Effector memory CD8-positive, alpha-beta T cell (primary cell): ENCODE measurements at regions not wholly inside any gene's neighbourhood (a gene's known extent, or its start where the extent isn't known, plus 50 kb on each side); places are given as distances from the start of the nearest gene placed in this dataset.

Experiments
- ATAC-seq: fragments of 150-1000 bp; cut with Tn5 transposase; replicated peaks from 2 replicates; pipeline ENCODE4 v1.10.0; 2021; ENCODE audit warnings: mild to moderate bottlenecking, moderate library complexity
- DNase-seq, 3 experiments: peaks; one replicate each; pipeline ENCODE4 v3.0.0; 2021
- H3K27ac Mint-ChIP-seq, 2 donors: one replicate each; pipeline ENCODE4 v1.8.0; 2022; ENCODE audit warnings: mild to moderate bottlenecking in 2 of 2, mixed read lengths in 2 of 2, moderate library complexity in 2 of 2
- H3K27me3 Mint-ChIP-seq, 2 donors: one replicate each; pipeline ENCODE4 v1.8.0; 2022; ENCODE audit warnings: mixed read lengths in 2 of 2
- H3K36me3 Mint-ChIP-seq: one replicate; pipeline ENCODE4 v1.8.0; 2022; ENCODE audit warnings: mild to moderate bottlenecking, moderate library complexity, mixed read lengths; ENCODE audit not compliant: insufficient read depth
- H3K4me1 Mint-ChIP-seq, 2 donors: one replicate each; pipeline ENCODE4 v1.8.0; 2022; ENCODE audit warnings: low read depth in 2 of 2, mixed read lengths in 2 of 2
- H3K4me3 Mint-ChIP-seq, 2 donors: one replicate each; pipeline ENCODE4 v1.8.0; 2022; ENCODE audit warnings: mild to moderate bottlenecking in 2 of 2, mixed read lengths in 2 of 2, moderate library complexity in 2 of 2
- H3K9me3 Mint-ChIP-seq, 2 donors: one replicate each; pipeline ENCODE4 v1.8.0; 2022; ENCODE audit warnings: mixed read lengths in 2 of 2

DNA sequence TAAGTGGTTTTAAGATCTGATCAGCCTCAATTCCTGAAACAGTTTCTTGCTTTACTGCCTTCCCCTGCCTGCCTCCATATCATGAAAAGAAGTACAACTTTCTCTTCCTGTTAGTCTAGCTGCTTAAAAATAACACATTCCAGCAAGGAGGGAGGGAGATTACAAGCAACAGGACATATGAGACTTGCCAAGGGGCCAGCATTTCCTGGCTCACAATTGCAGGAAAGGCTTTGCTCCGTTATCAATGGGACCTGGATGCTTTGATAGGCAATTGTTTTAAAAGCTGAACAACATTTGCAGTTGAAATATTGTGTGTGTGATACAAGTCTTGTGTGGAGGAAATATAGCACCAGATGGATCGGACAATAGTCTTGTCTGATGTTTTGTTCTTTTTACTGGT is 425.0 kb downstream of the FAT4 start:
- DNase-seq (no peak), ATAC-seq (no peak)
- H3K4me3 Mint-ChIP-seq = no peak overlapping the region
- H3K9me3 Mint-ChIP-seq = no peaks in the 10 kb centered on the region
- H3K27ac Mint-ChIP-seq = no peak overlapping the region
- H3K4me1 Mint-ChIP-seq = no peaks in the 10 kb centered on the region
- H3K27me3 Mint-ChIP-seq = no peaks in the 10 kb centered on the region
- H3K36me3 Mint-ChIP-seq = no peaks in the 10 kb centered on the region

DNA sequence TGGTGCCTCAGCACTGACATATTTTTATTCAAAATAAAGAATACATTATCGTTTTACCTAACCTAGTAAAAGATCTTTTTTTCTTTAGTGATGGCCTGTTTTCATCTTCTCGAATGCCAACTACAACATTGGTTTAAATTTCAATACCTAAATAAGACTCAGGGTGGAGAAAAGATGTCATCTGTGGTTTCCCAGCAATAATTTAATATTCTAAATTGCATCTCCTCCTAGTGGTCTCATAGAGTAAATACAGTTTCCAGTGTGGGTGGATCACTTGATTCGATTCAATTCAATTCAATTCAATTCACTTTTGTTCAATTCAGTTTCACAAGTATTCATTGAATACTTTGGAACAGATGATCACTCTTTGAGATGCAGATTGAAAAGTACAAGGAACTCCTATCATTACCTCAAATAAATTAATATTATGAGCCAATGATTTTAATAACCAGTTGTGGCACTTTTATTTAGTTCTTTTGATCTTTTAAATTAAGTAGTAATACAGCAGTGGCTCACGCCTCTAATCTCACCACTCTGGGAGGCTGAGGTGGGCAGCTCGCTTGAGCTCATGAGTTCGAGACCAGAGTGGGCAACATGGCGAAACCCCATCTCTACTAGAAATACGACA is 427.2 kb downstream of the FAT4 start:
- H3K4me1 Mint-ChIP-seq = no peaks in the 10 kb centered on the region
- no peaks in the 10 kb centered on the region for H3K27me3 Mint-ChIP-seq
- ATAC-seq = no peak
- no peak for DNase-seq
- no peak overlapping the region for H3K4me3 Mint-ChIP-seq
- peaks cover 0 to 2% of the 10 kb centered on the region in 2 donors for H3K9me3 Mint-ChIP-seq
- no peak overlapping the region for H3K27ac Mint-ChIP-seq
- H3K36me3 Mint-ChIP-seq = no peaks in the 10 kb centered on the region

DNA sequence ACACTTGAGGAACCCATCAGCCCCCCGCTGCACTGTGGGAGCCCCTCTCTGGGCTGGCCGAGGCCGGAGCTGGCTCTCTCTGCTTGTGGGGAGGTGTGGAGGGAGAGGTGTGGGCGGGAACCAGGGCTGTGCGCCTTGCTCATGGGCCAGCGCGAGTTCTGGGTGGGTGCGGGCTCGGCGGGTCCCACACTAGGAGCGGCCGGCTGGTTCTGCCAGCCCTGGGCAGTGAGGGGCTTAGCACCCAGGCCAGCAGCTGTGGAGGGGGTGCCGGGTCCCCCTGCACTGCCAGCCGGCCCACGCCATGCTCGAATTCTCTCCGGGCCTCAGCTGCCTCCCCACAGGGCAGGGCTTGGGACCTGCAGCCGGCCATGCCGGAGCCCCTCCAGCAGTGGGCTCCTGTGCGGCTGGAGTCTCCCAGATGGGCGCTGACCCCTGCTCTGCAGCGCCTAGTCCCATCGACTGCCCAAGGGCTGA is 430.2 kb downstream of the FAT4 start:
- no peaks in the 10 kb centered on the region for H3K27me3 Mint-ChIP-seq
- peaks cover 4 to 9% of the 10 kb centered on the region in 2 donors for H3K9me3 Mint-ChIP-seq
- ATAC-seq (no peak), DNase-seq (no peak)
- no peak overlapping the region for H3K27ac Mint-ChIP-seq
- no peaks in the 10 kb centered on the region for H3K4me1 Mint-ChIP-seq
- H3K4me3 Mint-ChIP-seq = no peak overlapping the region
- H3K36me3 Mint-ChIP-seq = no peaks in the 10 kb centered on the region

DNA sequence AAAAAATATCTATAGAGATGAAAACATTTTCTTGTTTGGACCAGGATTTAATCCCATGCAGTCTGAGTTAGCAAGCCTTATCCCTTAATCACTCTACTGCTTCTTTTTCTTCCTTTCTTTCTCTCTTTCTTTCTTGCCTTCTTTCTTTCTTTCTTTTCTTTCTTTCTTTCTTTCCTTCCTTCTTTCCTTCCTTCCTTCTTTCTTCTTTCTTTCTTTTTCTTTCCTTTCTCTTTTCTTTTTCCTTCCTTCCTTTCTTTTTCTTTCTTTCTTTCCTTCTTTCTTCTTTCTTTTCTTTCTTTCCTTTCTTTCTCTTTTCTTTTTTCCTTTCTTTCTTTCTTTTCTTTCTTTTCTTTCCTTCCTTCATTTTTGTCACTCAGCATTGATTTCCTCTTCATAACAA is 434.6 kb downstream of the FAT4 start:
- H3K27me3 Mint-ChIP-seq = no peaks in the 10 kb centered on the region
- ATAC-seq = no peak
- no peak overlapping the region for H3K27ac Mint-ChIP-seq
- peaks cover 10 to 16% of the 10 kb centered on the region in 2 donors for H3K9me3 Mint-ChIP-seq
- H3K4me3 Mint-ChIP-seq = no peak overlapping the region
- H3K4me1 Mint-ChIP-seq = no peaks in the 10 kb centered on the region
- H3K36me3 Mint-ChIP-seq = no peaks in the 10 kb centered on the region
- no peak for DNase-seq

DNA sequence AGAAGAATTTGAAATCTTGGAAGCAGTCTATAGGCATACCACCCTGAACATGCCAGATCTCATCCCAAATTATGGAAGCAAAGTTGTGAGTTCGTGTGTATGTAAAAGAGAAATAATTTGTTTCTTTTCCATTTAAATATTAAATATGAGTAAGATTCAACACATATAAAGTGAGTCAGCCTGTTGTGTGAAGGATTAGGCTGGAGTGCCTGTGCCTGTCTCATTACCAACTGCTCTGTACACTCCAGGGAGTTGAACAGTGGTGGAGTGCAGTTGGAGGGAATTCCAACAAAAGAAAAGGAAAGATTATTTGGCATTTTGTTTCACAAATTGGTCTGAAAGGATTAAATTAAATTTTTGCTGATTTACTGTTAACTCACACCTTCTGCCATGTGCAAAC is 435.6 kb downstream of the FAT4 start:
- DNase-seq (no peak), ATAC-seq (no peak)
- no peak overlapping the region for H3K27ac Mint-ChIP-seq
- H3K4me3 Mint-ChIP-seq = no peak overlapping the region
- no peaks in the 10 kb centered on the region for H3K4me1 Mint-ChIP-seq
- no peaks in the 10 kb centered on the region for H3K27me3 Mint-ChIP-seq
- peaks cover 10 to 16% of the 10 kb centered on the region in 2 donors for H3K9me3 Mint-ChIP-seq
- no peaks in the 10 kb centered on the region for H3K36me3 Mint-ChIP-seq

DNA sequence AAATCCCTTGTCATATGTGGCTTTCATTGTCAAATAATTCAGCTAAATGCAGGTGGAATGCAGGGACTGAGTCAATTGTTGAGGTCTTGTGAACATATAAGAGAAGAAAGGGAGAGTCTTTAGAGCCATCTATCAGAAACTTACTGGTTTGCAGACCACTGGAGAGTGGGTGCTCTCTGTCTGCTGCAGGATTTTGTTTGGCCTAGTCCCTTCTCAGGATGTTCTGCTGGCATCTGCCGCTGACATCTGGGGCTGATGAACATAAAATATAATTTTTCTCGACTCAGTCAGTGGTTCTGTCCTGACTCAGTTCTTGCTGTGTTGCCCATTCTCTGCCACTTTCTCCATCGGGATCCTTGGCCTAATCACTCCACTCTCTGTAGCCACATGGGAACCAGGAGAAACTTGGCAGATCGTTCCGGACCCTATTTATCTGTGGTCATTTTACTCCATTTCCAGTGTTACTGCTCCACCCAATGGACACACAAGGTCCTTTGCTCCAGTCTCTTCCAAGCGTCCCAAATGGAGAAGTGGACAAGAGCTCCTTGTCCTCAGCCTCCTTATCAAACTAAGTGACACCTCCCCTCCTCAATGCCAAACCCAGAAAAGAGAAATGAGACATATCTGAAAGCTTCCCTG is 436.2 kb downstream of the FAT4 start:
- Mint-ChIP-seq H3K9me3 (peaks cover 9 to 16% of the 10 kb centered on the region in 2 donors), H3K4me1 (no peaks in the 10 kb centered on the region), H3K36me3 (no peaks in the 10 kb centered on the region), H3K27ac (no peak overlapping the region), H3K4me3 (no peak overlapping the region), H3K27me3 (no peaks in the 10 kb centered on the region)
- no peak for ATAC-seq
- no peak for DNase-seq

DNA sequence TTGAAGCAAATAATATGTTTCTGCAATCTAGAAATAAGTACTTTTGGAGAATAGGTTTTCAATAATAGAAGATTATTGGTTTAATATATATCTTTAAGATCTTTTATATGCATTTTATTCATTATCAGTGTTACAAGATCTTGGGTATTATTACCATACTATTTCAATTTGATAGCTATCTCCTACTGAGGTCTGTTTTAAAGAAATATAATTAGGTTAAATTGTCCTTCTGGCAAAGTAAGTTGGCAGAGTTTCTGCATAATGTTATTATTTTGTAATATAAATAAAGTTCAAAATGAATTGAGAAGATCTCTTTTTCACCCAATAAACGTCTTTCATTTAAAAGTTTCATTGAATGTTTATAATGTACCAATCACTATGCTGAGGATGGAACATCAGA is 443.7 kb downstream of the FAT4 start:
- ATAC-seq (no peak), DNase-seq (no peak)
- Mint-ChIP-seq H3K9me3 (peaks cover 0 to 2% of the 10 kb centered on the region in 2 donors), H3K4me1 (no peaks in the 10 kb centered on the region), H3K27ac (no peak overlapping the region), H3K4me3 (no peak overlapping the region), H3K27me3 (no peaks in the 10 kb centered on the region), H3K36me3 (no peaks in the 10 kb centered on the region)

DNA sequence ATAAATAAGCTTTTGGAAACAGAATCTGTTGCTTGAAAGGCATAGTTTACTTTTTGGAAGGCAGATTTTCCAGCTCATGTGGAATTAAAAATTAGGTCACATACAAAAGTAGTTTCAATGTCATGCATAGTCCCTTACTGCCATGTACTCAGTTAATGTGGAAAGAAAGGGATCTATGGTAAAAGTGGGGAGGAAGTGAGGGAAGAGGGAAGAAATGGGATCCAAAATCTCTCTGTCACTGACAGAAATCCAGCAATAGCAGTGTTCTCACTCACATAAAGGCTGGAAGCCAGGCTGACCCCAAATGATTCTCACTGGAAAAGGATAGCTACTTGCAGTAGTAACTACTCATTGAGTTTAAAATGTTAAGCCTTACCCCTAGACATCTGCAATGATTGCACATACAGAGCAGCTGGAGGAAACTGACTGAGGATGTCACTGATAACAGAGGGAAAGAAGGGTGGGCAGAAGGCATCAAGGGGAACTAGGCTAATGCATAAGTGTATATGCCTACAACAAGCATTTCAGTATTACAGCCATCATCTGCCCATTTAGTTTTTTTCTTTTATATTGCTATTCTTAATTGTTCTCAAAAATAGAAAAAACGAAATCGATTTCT is 445.6 kb downstream of the FAT4 start:
- ATAC-seq = no peak
- no peak for DNase-seq
- H3K36me3 Mint-ChIP-seq = no peaks in the 10 kb centered on the region
- H3K4me1 Mint-ChIP-seq = no peaks in the 10 kb centered on the region
- H3K27me3 Mint-ChIP-seq = no peaks in the 10 kb centered on the region
- peaks cover 0 to 2% of the 10 kb centered on the region in 2 donors for H3K9me3 Mint-ChIP-seq
- H3K27ac Mint-ChIP-seq = no peak overlapping the region
- H3K4me3 Mint-ChIP-seq = no peak overlapping the region

DNA sequence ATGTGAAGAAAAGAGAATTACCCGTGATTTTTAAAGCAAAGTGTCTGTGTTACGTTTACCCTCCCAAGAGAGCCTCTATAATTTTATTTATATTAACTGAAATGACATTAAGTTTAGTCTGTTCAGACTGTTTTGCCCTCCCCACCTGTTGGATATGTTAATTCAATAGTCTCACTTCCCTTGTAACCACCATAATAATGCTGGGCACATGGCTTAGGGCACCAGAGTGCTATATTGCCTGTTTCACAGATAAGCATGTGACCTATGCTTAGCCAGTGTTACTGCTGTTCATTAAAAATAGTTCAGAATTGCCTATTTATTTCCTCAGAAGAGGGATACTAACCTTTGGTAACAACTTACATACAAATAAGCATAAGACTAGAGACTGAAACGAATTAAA is 446.2 kb downstream of the FAT4 start:
- Mint-ChIP-seq H3K9me3 (peaks cover 0 to 2% of the 10 kb centered on the region in 2 donors), H3K27me3 (no peaks in the 10 kb centered on the region), H3K36me3 (no peaks in the 10 kb centered on the region), H3K27ac (no peak overlapping the region), H3K4me3 (no peak overlapping the region), H3K4me1 (no peaks in the 10 kb centered on the region)
- DNase-seq (no peak), ATAC-seq (no peak)

DNA sequence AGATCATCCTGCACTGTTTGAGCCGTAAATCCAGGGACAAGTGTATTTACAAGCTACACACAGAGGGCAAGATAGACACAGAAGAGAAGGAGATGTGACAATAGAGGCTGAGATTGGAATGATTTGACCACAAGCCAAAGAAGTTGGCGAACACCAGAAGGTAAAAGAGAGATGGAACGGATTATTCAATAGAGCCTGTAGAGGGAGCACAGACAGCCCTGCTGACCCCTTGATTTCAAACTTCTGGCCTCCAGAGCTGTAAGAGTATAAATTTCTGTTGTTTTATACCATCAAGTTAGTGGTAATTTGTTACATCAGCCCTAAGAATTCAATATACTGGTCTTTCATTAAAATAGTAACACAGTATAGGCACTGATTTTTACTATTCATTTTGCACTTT is 447.8 kb downstream of the FAT4 start:
- ATAC-seq = no peak
- no peaks in the 10 kb centered on the region for H3K36me3 Mint-ChIP-seq
- H3K27me3 Mint-ChIP-seq = no peaks in the 10 kb centered on the region
- H3K27ac Mint-ChIP-seq = no peak overlapping the region
- H3K4me3 Mint-ChIP-seq = no peak overlapping the region
- no peak for DNase-seq
- peaks cover 0 to 5% of the 10 kb centered on the region in 2 donors for H3K9me3 Mint-ChIP-seq
- H3K4me1 Mint-ChIP-seq = no peaks in the 10 kb centered on the region

DNA sequence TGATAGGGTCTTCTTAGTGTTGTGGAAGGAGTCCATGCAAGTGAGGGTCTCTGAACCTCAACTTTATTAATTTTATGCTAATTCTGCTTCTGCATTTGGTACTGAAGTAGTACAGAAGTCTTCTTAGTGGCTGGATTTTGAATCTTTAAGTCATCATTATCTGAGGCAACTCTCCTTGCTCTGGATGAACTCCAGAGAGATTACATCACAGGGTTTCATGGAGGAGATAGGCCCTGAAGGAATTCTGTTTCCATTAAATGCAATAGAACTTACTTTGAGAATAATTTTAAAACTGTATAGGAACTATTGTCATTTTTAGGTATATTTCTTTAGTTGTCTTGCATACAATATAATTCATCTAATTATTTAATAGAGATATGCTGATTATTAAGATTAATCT is 451.2 kb downstream of the FAT4 start:
- H3K4me1 Mint-ChIP-seq = no peaks in the 10 kb centered on the region
- H3K27me3 Mint-ChIP-seq = no peaks in the 10 kb centered on the region
- no peak overlapping the region for H3K4me3 Mint-ChIP-seq
- ATAC-seq (no peak), DNase-seq (no peak)
- H3K27ac Mint-ChIP-seq = no peak overlapping the region
- H3K9me3 Mint-ChIP-seq = peaks cover 4 to 5% of the 10 kb centered on the region in 2 donors
- H3K36me3 Mint-ChIP-seq = no peaks in the 10 kb centered on the region

DNA sequence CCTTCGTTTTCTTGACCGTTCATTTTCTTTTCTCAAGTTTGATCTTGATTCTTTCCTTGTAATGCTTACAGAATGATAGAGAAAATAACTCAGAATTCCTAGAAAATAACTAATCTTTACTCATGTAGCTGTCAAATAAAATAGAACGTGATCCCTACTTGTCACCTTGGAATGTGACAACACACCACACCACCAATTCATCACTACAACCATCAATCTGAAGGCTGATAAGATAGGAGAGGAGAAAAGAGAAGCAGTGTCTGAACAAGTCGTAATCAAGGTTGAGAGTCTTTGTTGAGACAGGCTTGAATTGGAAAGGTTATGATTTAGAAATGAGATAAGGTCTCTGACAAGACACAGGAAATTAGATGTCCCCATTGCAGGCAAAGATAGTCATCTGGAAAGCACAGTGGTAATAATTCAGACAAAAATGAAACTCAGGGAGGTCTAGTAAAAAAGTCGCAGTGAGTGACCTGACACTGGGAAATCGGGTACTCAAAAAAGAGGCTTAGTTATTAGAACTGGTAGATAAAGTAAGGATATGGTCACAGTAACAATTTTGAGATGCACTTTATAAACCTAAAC is 456.2 kb downstream of the FAT4 start:
- ATAC-seq = no peak
- peaks cover 2% of the 10 kb centered on the region for H3K36me3 Mint-ChIP-seq
- DNase-seq = no peak

DNA sequence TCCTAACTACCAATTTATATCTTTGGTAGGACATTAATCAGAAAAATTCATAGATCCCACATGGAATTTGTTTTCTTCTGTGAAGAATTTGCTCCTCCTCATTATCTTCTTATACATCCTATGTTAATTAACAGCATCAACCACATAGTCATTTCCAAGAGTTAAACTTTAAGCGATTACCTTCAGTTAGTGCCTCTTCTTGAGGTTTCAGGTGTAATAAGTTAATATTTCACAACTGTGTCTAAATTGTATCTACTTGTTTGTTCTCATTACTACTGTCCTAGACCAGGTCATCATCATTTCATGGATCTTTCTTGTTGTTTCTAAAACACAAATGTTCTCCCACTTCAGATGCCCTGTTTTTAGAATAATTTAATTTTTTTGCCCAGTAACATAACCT is 457.9 kb downstream of the FAT4 start:
- H3K4me3 Mint-ChIP-seq = no peak overlapping the region
- ATAC-seq (no peak), DNase-seq (no peak)
- no peak overlapping the region for H3K27ac Mint-ChIP-seq
- H3K4me1 Mint-ChIP-seq = no peaks in the 10 kb centered on the region
- H3K9me3 Mint-ChIP-seq = peaks cover 1 to 33% of the 10 kb centered on the region in 2 donors
- no peaks in the 10 kb centered on the region for H3K27me3 Mint-ChIP-seq
- H3K36me3 Mint-ChIP-seq = peaks cover 2% of the 10 kb centered on the region

More for the DNA sequence above, 456.2 kb downstream of the FAT4 start:
- Mint-ChIP-seq H3K9me3 (peaks cover 3 to 23% of the 10 kb centered on the region in 2 donors), H3K4me1 (no peaks in the 10 kb centered on the region), H3K27ac (no peak overlapping the region), H3K4me3 (no peak overlapping the region), H3K27me3 (no peaks in the 10 kb centered on the region)

DNA sequence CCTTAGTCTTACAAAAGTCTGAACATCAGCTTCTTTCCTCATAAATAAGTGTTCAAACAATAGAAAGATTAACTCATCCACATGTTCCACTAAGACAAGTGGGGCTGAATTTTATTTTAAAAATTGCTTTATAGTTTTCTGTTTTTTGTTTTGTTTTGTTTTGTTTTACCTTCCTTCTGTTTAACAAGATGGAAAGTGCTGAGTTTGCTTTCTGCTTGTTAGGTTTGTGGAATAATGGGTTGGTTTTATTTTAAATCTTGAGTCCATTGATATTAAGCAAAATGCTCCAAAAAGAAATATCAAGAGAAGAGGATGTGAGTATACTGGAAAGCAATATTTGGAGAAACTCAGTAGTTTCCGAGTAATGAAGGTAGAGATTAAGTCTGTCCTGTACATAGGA is 458.7 kb downstream of the FAT4 start:
- no peak overlapping the region for H3K4me3 Mint-ChIP-seq
- ATAC-seq (no peak), DNase-seq (no peak)
- H3K36me3 Mint-ChIP-seq = peaks cover 2% of the 10 kb centered on the region
- H3K27ac Mint-ChIP-seq = no peak overlapping the region
- H3K27me3 Mint-ChIP-seq = no peaks in the 10 kb centered on the region
- H3K9me3 Mint-ChIP-seq = peaks cover 1 to 36% of the 10 kb centered on the region in 2 donors
- no peaks in the 10 kb centered on the region for H3K4me1 Mint-ChIP-seq
